Astrocyte (in vitro differentiated cells and primary cell): ENCODE measurements at regions not wholly inside any gene's neighbourhood (a gene's known extent, or its start where the extent isn't known, plus 50 kb on each side); places are given as distances from the start of the nearest gene placed in this dataset.

Experiments used
- CTCF ChIP-seq: IDR thresholded peaks from 2 replicates; pipeline ENCODE4 v1.5.1; 2011; ENCODE audit warnings: low read depth, mild to moderate bottlenecking, inconsistent platforms, low read length, moderate library complexity; ENCODE audit not compliant: insufficient read depth
- EZH2 ChIP-seq: IDR thresholded peaks from 2 replicates; pipeline ENCODE4 v1.6.1; 2012; ENCODE audit warnings: mild to moderate bottlenecking, low read length, inconsistent platforms; ENCODE audit not compliant: insufficient read depth

- TF ChIP-seq CTCF (no peak), EZH2 (no peak)
Observed at GRCh38 chr12:94863321-94864035, 140.0 kb downstream of the NDUFA12 start.
